ENCODE measurements at regions not wholly inside any gene's neighbourhood (a gene's known extent, or its start where the extent isn't known, plus 50 kb on each side); places are given as distances from the start of the nearest gene placed in this dataset.

DNA sequence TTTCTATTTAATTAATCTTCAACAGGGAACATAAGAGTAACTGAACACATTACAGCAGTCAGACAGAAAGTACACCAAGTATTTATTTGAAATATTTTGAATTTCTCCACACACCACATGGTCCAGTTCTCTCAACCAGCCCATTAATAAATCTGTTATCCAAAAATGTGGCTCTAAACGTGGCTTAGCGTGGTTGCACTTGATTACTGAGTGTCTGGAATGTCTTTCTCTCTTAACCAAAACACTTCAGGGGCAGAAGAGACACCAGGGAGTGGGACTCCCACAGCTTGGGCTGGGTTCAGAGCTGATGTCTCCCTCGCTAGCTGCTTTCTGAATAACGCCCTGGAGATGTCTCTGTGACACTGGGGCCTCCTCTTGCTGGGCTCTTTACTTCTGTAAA lies 52.6 kb upstream of the FANCC start:
- no peaks in the 10 kb centered on the region for H3K9me3 ChIP-seq (ENCODE audit: control insufficient read depth, low read length)
- H3K4me1 ChIP-seq (ENCODE audit: control insufficient read depth, insufficient read depth, low read length, poor library complexity, severe bottlenecking): no peaks in the 10 kb centered on the region
- no peak overlapping the region for H3K4me3 ChIP-seq (ENCODE audit: extremely low read depth, insufficient read depth, low read length, poor library complexity, severe bottlenecking)
- H3K36me3 ChIP-seq (ENCODE audit: control insufficient read depth, insufficient read depth, low read length): no peaks in the 10 kb centered on the region
- no peak overlapping the region for H3K27ac ChIP-seq (ENCODE audit: low read depth, low read length, severe bottlenecking)
- 86 to 97% methylated on average over 4 of the region's 4 CpGs for WGBS, 2 experiments (ENCODE audit: insufficient coverage in 2 of 2)

DNA sequence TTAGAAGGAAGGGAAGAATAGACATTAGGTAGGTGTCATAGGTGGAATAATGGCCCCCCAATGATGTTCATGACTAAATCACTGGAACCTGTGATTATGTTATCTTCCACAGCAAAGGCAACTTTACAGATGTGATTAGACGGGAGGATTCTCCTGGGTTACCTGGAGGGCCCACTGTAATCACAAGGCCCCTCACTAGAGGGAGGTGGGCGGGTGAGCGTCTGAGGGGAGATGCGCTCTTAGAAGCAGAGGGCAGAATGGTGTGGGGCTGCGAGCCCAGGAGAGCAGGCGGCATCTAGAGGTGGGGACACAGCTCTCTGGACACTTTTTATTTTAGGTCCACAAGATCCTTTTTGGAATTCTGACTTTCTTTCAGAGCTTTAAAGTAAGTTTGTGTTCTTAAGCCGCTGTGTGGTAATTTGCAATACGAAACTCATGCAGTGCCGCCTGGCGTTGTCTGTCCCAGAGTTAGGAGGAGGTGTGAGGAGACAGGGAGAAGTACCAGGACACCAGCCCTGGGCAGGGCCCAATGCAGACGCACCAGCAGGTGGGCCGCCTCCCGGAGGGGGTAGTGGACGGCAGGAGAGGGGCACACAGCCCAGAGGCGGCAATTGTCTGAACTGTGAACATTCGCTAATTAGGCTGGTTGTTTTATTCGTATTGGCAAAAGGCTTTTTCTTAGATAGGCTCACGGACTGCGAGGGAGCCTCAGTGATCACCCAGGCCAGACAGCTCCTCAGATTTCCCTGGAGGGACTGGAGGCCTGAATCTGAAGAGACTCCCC lies 51.1 kb upstream of the FANCC start:
- Histone ChIP-seq H3K4me3 (ENCODE audit: extremely low read depth, insufficient read depth, low read length, poor library complexity, severe bottlenecking) (no peak overlapping the region), H3K27ac (ENCODE audit: low read depth, low read length, severe bottlenecking) (no peak overlapping the region), H3K9me3 (ENCODE audit: control insufficient read depth, low read length) (no peaks in the 10 kb centered on the region), H3K4me1 (ENCODE audit: control insufficient read depth, insufficient read depth, low read length, poor library complexity, severe bottlenecking) (no peaks in the 10 kb centered on the region), H3K36me3 (ENCODE audit: control insufficient read depth, insufficient read depth, low read length) (no peaks in the 10 kb centered on the region)
- WGBS, 2 experiments (ENCODE audit: insufficient coverage in 2 of 2): 92 to 97% methylated on average over 17 of the region's 19 CpGs

All from mesodermal cell (in vitro differentiated cells).